ENCODE measurements at regions not wholly inside any gene's neighbourhood (a gene's known extent, or its start where the extent isn't known, plus 50 kb on each side); places are given as distances from the start of the nearest gene placed in this dataset.

GRCh38 chr15:39429898-39430357 is 151.0 kb upstream of the THBS1 start:
- peak in 2 of 3 donors; percentile 23 to 38 for DNase-seq
- CTCF ChIA-PET = interaction anchor here (0.7 to 2.4 kb wide), 3 partner anchors 37 to 151 kb away, joined by 3 to 9 read pairs (median 6); partner anchors contain the start of gene THBS1
- no peaks in the 10 kb centered on the region for H3K27me3 ChIP-seq (replicated peaks in 2 of 5; ENCODE audit: control insufficient read depth in 4 of 5, insufficient read depth in 5 of 5, low read length in 4 of 5)
- H3K9me3 ChIP-seq (ENCODE audit: control extremely low read depth in 1 of 5, control insufficient read depth in 4 of 5, insufficient read depth in 2 of 5, low read depth in 1 of 5, low read length in 4 of 5) = no peaks in the 10 kb centered on the region
- no peak overlapping the region for H3K27ac ChIP-seq (ENCODE audit: insufficient read depth in 1 of 2, low read depth in 1 of 2, low read length in 2 of 2, poor library complexity in 1 of 2, severe bottlenecking in 2 of 2)
- POLR2A ChIA-PET = no interaction called here
- H3K4me3 ChIP-seq (ENCODE audit: control insufficient read depth in 1 of 7, extremely low read depth in 1 of 7, insufficient read depth in 4 of 7, low read depth in 2 of 7, low read length in 6 of 7) = no peak overlapping the region
- 68% methylated on average over 2 of the region's 3 CpGs for WGBS (ENCODE audit: insufficient coverage)
- no peaks in the 10 kb centered on the region for H3K36me3 ChIP-seq (ENCODE audit: control insufficient read depth in 4 of 4, insufficient read depth in 4 of 4, low read length in 3 of 4)
- peaks cover 26 to 48% (median 38%) of the 10 kb centered on the region in 4 experiments for H3K4me1 ChIP-seq (ENCODE audit: control extremely low read depth in 1 of 4, control insufficient read depth in 4 of 4, insufficient read depth in 4 of 4, low read length in 3 of 4)

- no peak for DNase-seq
- no peak overlapping the region for H3K4me3 ChIP-seq (ENCODE audit: control insufficient read depth in 1 of 7, extremely low read depth in 1 of 7, insufficient read depth in 4 of 7, low read depth in 2 of 7, low read length in 6 of 7)
- POLR2A ChIA-PET = interaction anchor here (0.6 kb wide), 1 partner anchor 65 kb away, joined by 3 read pairs; no protein-coding TSS in a partner anchor
- no peaks in the 10 kb centered on the region for H3K36me3 ChIP-seq (ENCODE audit: control insufficient read depth in 4 of 4, insufficient read depth in 4 of 4, low read length in 3 of 4)
- no peak overlapping the region for H3K27ac ChIP-seq (ENCODE audit: insufficient read depth in 1 of 2, low read depth in 1 of 2, low read length in 2 of 2, poor library complexity in 1 of 2, severe bottlenecking in 2 of 2)
- no peaks in the 10 kb centered on the region for H3K27me3 ChIP-seq (replicated peaks in 2 of 5; ENCODE audit: control insufficient read depth in 4 of 5, insufficient read depth in 5 of 5, low read length in 4 of 5)
- CTCF ChIA-PET = interaction anchor here (0.7 to 2.4 kb wide), 3 partner anchors 36 to 150 kb away, joined by 3 to 9 read pairs (median 6); partner anchors contain the start of gene THBS1
- WGBS (ENCODE audit: insufficient coverage) = 0% methylated on average over 1 of the region's 3 CpGs
- H3K4me1 ChIP-seq (ENCODE audit: control extremely low read depth in 1 of 4, control insufficient read depth in 4 of 4, insufficient read depth in 4 of 4, low read length in 3 of 4) = peaks cover 26 to 48% (median 38%) of the 10 kb centered on the region in 4 experiments
- no peaks in the 10 kb centered on the region for H3K9me3 ChIP-seq (ENCODE audit: control extremely low read depth in 1 of 5, control insufficient read depth in 4 of 5, insufficient read depth in 2 of 5, low read depth in 1 of 5, low read length in 4 of 5)
These were observed 150.5 kb upstream of the THBS1 start for GRCh38 chr15:39430389-39430788.

GRCh38 chr15:39431376-39431775 is 149.5 kb upstream of the THBS1 start:
- Histone ChIP-seq H3K36me3 (ENCODE audit: control insufficient read depth in 4 of 4, insufficient read depth in 4 of 4, low read length in 3 of 4) (no peaks in the 10 kb centered on the region), H3K4me1 (ENCODE audit: control extremely low read depth in 1 of 4, control insufficient read depth in 4 of 4, insufficient read depth in 4 of 4, low read length in 3 of 4) (peaks cover 26 to 48% (median 38%) of the 10 kb centered on the region in 4 experiments), H3K27ac (ENCODE audit: insufficient read depth in 1 of 2, low read depth in 1 of 2, low read length in 2 of 2, poor library complexity in 1 of 2, severe bottlenecking in 2 of 2) (no peak overlapping the region), H3K4me3 (ENCODE audit: control insufficient read depth in 1 of 7, extremely low read depth in 1 of 7, insufficient read depth in 4 of 7, low read depth in 2 of 7, low read length in 6 of 7) (no peak overlapping the region), H3K27me3 (replicated peaks in 2 of 5; ENCODE audit: control insufficient read depth in 4 of 5, insufficient read depth in 5 of 5, low read length in 4 of 5) (no peaks in the 10 kb centered on the region), H3K9me3 (ENCODE audit: control extremely low read depth in 1 of 5, control insufficient read depth in 4 of 5, insufficient read depth in 2 of 5, low read depth in 1 of 5, low read length in 4 of 5) (no peaks in the 10 kb centered on the region)
- ChIA-PET CTCF (interaction anchor here (0.9 kb wide), 1 partner anchor 8 kb away, joined by 3 read pairs; no protein-coding TSS in a partner anchor), POLR2A (no interaction called here)
- DNase-seq = no peak
- WGBS (ENCODE audit: insufficient coverage) = no CpG with 5 or more reads among the region's 1 CpG

- Histone ChIP-seq H3K36me3 (ENCODE audit: control insufficient read depth in 4 of 4, insufficient read depth in 4 of 4, low read length in 3 of 4) (no peaks in the 10 kb centered on the region), H3K4me1 (ENCODE audit: control extremely low read depth in 1 of 4, control insufficient read depth in 4 of 4, insufficient read depth in 4 of 4, low read length in 3 of 4) (peaks cover 20 to 41% (median 31%) of the 10 kb centered on the region in 4 experiments), H3K27ac (ENCODE audit: insufficient read depth in 1 of 2, low read depth in 1 of 2, low read length in 2 of 2, poor library complexity in 1 of 2, severe bottlenecking in 2 of 2) (no peak overlapping the region), H3K27me3 (replicated peaks in 2 of 5; ENCODE audit: control insufficient read depth in 4 of 5, insufficient read depth in 5 of 5, low read length in 4 of 5) (no peaks in the 10 kb centered on the region), H3K4me3 (ENCODE audit: control insufficient read depth in 1 of 7, extremely low read depth in 1 of 7, insufficient read depth in 4 of 7, low read depth in 2 of 7, low read length in 6 of 7) (no peak overlapping the region), H3K9me3 (ENCODE audit: control extremely low read depth in 1 of 5, control insufficient read depth in 4 of 5, insufficient read depth in 2 of 5, low read depth in 1 of 5, low read length in 4 of 5) (no peaks in the 10 kb centered on the region)
- 60% methylated on average over 1 of the region's 1 CpG for WGBS (ENCODE audit: insufficient coverage)
- POLR2A ChIA-PET = no interaction called here
- CTCF ChIA-PET = interaction anchor here (1.3 kb wide), 1 partner anchor 13 kb away, joined by 3 read pairs; no protein-coding TSS in a partner anchor
- no peak for DNase-seq
These were observed 148.9 kb upstream of the THBS1 start for GRCh38 chr15:39432026-39432425.

- ChIA-PET CTCF (interaction anchor here (1.0 to 1.3 kb wide), 2 partner anchors 12 to 119 kb away, joined by 3 read pairs; no protein-coding TSS in a partner anchor), POLR2A (no interaction called here)
- Histone ChIP-seq H3K36me3 (ENCODE audit: control insufficient read depth in 4 of 4, insufficient read depth in 4 of 4, low read length in 3 of 4) (no peaks in the 10 kb centered on the region), H3K4me3 (ENCODE audit: control insufficient read depth in 1 of 7, extremely low read depth in 1 of 7, insufficient read depth in 4 of 7, low read depth in 2 of 7, low read length in 6 of 7) (no peak overlapping the region), H3K27me3 (replicated peaks in 2 of 5; ENCODE audit: control insufficient read depth in 4 of 5, insufficient read depth in 5 of 5, low read length in 4 of 5) (no peaks in the 10 kb centered on the region), H3K4me1 (ENCODE audit: control extremely low read depth in 1 of 4, control insufficient read depth in 4 of 4, insufficient read depth in 4 of 4, low read length in 3 of 4) (peaks cover 14 to 34% (median 23%) of the 10 kb centered on the region in 4 experiments), H3K9me3 (ENCODE audit: control extremely low read depth in 1 of 5, control insufficient read depth in 4 of 5, insufficient read depth in 2 of 5, low read depth in 1 of 5, low read length in 4 of 5) (no peaks in the 10 kb centered on the region), H3K27ac (ENCODE audit: insufficient read depth in 1 of 2, low read depth in 1 of 2, low read length in 2 of 2, poor library complexity in 1 of 2, severe bottlenecking in 2 of 2) (no peak overlapping the region)
- WGBS (ENCODE audit: insufficient coverage) = 80% methylated on average over 3 of the region's 3 CpGs
- no peak for DNase-seq
These were observed 147.9 kb upstream of the THBS1 start for GRCh38 chr15:39432912-39433348.

GRCh38 chr15:39433376-39433775 is 147.5 kb upstream of the THBS1 start:
- 35% methylated on average over 2 of the region's 2 CpGs for WGBS (ENCODE audit: insufficient coverage)
- H3K4me1 ChIP-seq (ENCODE audit: control extremely low read depth in 1 of 4, control insufficient read depth in 4 of 4, insufficient read depth in 4 of 4, low read length in 3 of 4) = peaks cover 9 to 33% (median 19%) of the 10 kb centered on the region in 4 experiments

GRCh38 chr15:39434163-39434562 is 146.7 kb upstream of the THBS1 start:
- Histone ChIP-seq H3K4me3 (ENCODE audit: control insufficient read depth in 1 of 7, extremely low read depth in 1 of 7, insufficient read depth in 4 of 7, low read depth in 2 of 7, low read length in 6 of 7) (no peak overlapping the region), H3K4me1 (ENCODE audit: control extremely low read depth in 1 of 4, control insufficient read depth in 4 of 4, insufficient read depth in 4 of 4, low read length in 3 of 4) (peaks cover 9 to 32% (median 17%) of the 10 kb centered on the region in 4 experiments), H3K9me3 (ENCODE audit: control extremely low read depth in 1 of 5, control insufficient read depth in 4 of 5, insufficient read depth in 2 of 5, low read depth in 1 of 5, low read length in 4 of 5) (no peaks in the 10 kb centered on the region), H3K27ac (ENCODE audit: insufficient read depth in 1 of 2, low read depth in 1 of 2, low read length in 2 of 2, poor library complexity in 1 of 2, severe bottlenecking in 2 of 2) (no peak overlapping the region), H3K27me3 (replicated peaks in 2 of 5; ENCODE audit: control insufficient read depth in 4 of 5, insufficient read depth in 5 of 5, low read length in 4 of 5) (no peaks in the 10 kb centered on the region), H3K36me3 (ENCODE audit: control insufficient read depth in 4 of 4, insufficient read depth in 4 of 4, low read length in 3 of 4) (no peaks in the 10 kb centered on the region)
- CTCF ChIA-PET = no interaction called here
- POLR2A ChIA-PET = no interaction called here
- 100% methylated on average over 1 of the region's 4 CpGs for whole genome bisulfite sequencing (ENCODE audit: insufficient coverage)
- DNase-seq = no peak

More at GRCh38 chr15:39433376-39433775, 147.5 kb upstream of the THBS1 start:
- no peaks in the 10 kb centered on the region for H3K9me3 ChIP-seq (ENCODE audit: control extremely low read depth in 1 of 5, control insufficient read depth in 4 of 5, insufficient read depth in 2 of 5, low read depth in 1 of 5, low read length in 4 of 5)
- no peaks in the 10 kb centered on the region for H3K36me3 ChIP-seq (ENCODE audit: control insufficient read depth in 4 of 4, insufficient read depth in 4 of 4, low read length in 3 of 4)
- ChIA-PET CTCF (interaction anchor here (1.0 kb wide), 1 partner anchor 119 kb away, joined by 3 read pairs; no protein-coding TSS in a partner anchor), POLR2A (no interaction called here)
- H3K27me3 ChIP-seq (replicated peaks in 2 of 5; ENCODE audit: control insufficient read depth in 4 of 5, insufficient read depth in 5 of 5, low read length in 4 of 5) = no peaks in the 10 kb centered on the region
- no peak overlapping the region for H3K4me3 ChIP-seq (ENCODE audit: control insufficient read depth in 1 of 7, extremely low read depth in 1 of 7, insufficient read depth in 4 of 7, low read depth in 2 of 7, low read length in 6 of 7)
- no peak for DNase-seq
- H3K27ac ChIP-seq (ENCODE audit: insufficient read depth in 1 of 2, low read depth in 1 of 2, low read length in 2 of 2, poor library complexity in 1 of 2, severe bottlenecking in 2 of 2) = no peak overlapping the region
